Dedifferentiated amniotic fluid mesenchymal stem cell (primary cell): ENCODE measurements at regions not wholly inside any gene's neighbourhood (a gene's known extent, or its start where the extent isn't known, plus 50 kb on each side); places are given as distances from the start of the nearest gene placed in this dataset.
"Not testable (repeated sequence)": the region's sequence is repeated elsewhere in the genome, so short reads cannot be mapped to it uniquely, and the experiment has no call there.

Experiments
- DNase-seq: peaks from one replicate; pipeline ENCODE4 v3.0.0-alpha.2; 2016; ENCODE audit errors: extremely low spot score

DNA sequence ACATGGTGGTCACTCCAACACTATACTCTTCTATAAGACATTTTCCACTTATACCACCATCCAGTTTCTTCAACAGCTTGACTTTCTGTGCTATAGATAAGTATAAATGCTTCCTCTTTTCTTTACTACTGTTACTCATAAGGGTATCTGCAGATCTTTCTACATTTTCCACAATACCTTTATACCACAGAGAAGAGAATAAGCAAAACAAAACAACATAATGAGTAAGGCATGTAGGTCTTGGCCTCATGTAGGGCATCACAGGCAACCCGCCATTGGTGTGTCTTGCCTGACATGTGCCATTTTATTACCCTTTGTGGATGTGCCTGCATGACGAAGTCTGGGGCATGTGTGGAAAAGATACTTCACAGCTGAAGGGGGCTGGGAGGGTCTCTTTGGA, 265.3 kb upstream of the STARD13 start:
- no peak for DNase-seq

- DNase-seq: no peak
Observed at GRCh38 chr13:33554919-33555791, 262.8 kb upstream of the RFC3 start.

- no peak for DNase-seq
Observed at GRCh38 chr13:33556828-33557227, 261.1 kb upstream of the RFC3 start.

DNA sequence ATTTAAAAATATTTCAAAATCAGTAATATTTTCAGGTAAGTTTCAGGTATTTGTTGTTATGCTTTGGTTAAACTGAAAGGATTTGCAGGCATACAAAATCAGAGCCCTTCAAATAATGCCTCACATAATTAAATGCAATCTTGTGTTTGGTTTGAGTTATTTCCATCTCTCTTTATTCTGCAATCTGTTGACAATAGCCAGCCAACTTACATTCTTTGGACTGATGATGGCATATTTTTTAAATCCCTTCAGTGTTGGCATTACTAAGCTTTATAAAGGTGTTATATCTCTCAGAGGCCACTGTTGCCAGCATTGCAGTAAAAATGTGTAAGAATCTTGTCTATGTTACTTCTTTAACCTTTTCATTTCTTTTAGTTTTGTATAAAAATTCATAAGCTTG, 257.2 kb upstream of the RFC3 start:
- no peak for DNase-seq

GRCh38 chr13:33561627-33562026, 256.3 kb upstream of the RFC3 start:
- DNase-seq: no peak

- DNase-seq: no peak
Observed at GRCh38 chr13:33571618-33572017, 246.3 kb upstream of the RFC3 start.

- DNase-seq: not testable (repeated sequence)
Observed at GRCh38 chr13:33572322-33572721, 245.6 kb upstream of the RFC3 start.

- DNase-seq: no peak
Observed at GRCh38 chr13:33575378-33575777, 242.6 kb upstream of the RFC3 start.

GRCh38 chr13:33577007-33577406, 240.9 kb upstream of the RFC3 start:
- DNase-seq: no peak

GRCh38 chr13:33578786-33579185, 239.2 kb upstream of the RFC3 start:
- DNase-seq: no peak

DNA sequence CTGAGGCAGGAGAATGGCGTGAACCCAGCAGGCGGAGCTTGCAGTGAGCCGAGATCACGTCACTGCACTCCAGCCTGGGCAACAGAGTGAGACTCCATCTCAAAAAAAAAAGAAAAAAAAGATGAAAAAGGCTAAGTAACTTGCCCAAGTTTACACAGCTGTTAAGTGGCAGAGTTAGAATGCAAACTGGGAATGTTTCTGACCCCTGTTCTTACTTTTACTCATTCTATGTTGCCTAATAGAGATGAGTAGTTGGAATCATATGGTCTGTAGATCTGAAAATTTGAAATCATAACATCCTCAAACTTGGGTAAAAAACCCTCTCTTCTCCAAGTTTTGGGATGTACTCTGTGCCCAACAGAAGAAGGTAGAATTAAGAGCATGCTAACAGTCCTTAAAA, 235.8 kb upstream of the RFC3 start:
- DNase-seq: no peak

GRCh38 chr13:33583398-33583797, 234.6 kb upstream of the RFC3 start:
- no peak for DNase-seq

GRCh38 chr13:33590936-33591335, 227.0 kb upstream of the RFC3 start:
- DNase-seq: no peak

- no peak for DNase-seq
Observed at GRCh38 chr13:33606692-33607091, 211.3 kb upstream of the RFC3 start.

GRCh38 chr13:33610438-33611120, 207.4 kb upstream of the RFC3 start:
- no peak for DNase-seq

DNA sequence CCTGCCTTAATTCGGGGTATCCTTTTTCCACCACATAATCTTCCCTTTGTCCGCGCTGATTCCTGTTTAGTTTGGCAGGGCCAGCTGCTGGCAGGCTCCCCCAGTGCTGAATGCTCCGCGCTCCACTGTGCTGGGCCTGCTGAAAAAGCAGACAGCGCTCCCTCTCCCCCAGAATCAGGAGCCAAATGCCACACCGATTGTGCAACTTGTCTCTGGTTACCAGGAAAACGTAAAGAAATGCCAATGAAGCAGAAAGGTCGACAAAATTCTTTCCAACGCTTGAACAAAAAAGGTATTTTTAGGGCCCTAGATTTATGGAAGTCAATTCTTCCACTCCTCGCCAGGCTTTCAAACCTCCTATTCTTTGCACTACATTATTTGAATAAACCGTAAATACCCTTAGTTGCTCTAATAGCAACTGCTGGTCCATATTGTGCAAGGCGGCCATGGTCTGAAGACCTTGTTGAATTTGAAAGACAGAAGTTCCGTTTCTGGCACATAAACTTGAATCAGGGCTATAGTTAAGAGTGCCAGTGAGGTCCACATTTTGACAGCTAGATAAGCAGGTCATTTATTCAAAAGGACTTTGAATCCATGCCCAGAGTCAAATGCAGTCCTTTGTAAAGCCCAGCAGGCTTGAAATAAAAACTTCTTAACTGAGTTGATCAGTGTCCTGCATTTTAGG, 206.7 kb upstream of the RFC3 start:
- no peak for DNase-seq

GRCh38 chr13:33612641-33613638, 205.0 kb upstream of the RFC3 start:
- DNase-seq: no peak

DNA sequence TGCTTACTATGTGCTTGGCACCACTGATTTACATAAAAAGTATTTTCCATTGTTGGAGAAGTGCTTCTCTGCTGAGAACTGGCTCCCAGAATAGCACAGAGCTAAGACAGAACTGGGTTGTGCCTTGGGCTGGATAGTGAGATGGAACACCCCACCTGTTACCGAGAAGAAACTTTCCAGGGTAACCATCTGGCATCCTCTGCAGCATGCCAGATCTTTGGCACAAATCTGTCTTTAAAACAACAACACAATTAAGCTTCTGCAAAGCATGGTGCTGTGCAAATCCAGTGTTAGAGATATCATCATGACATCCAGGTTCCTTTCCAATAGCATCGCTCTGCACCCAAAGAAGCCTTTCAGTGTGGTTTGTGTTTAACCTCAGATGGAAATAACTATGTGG, 202.5 kb upstream of the RFC3 start:
- DNase-seq: no peak

GRCh38 chr13:33616130-33616529, 201.8 kb upstream of the RFC3 start:
- DNase-seq: no peak

DNA sequence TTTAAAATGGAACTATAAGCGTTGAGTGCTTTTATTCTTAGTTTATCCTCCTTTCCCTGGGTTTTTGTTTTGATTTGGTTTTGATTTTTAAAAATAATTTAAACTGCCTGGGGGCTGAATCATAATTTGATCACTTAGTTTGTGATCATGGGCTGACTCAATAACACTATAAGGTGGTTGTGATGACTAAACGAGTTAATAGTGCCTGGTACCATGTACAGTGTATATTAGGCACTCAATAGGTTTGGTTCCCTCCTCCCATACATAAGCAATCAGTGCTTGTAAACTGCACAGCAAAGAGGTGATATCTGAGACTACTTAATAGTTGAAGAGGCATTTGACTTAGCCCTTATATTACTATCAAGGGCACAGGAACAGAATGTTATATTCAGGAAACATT, 200.9 kb upstream of the RFC3 start:
- no peak for DNase-seq

DNA sequence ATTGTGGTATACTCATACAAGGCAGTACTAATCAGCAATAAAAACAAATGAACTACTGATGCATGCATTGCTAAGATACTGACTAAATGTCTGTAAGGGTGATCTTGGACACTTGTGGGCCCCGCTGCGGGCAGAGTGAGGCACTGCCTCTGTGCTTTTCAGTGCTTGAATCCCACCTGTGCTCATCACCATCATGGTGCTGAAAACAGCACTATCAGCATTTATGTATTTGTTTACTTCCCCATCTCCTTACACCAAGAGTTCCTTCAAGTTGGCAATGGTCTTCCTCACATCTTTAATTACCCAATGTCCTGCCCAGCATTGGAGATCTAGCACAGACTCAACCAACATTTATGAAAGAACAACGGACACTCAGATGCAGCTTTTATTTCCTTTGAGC, 193.7 kb upstream of the RFC3 start:
- no peak for DNase-seq

- DNase-seq: no peak
Observed at GRCh38 chr13:33624740-33625139, 193.2 kb upstream of the RFC3 start.
